Activated naive CD8-positive, alpha-beta T cell treated with anti-CD3 and anti-CD28 coated beads, Interleukin-2, amount 10 ng/mL, durations not matched to agents 7 days and 5 days (primary cell): ENCODE measurements at regions not wholly inside any gene's neighbourhood (a gene's known extent, or its start where the extent isn't known, plus 50 kb on each side); places are given as distances from the start of the nearest gene placed in this dataset.

Experiments
- ATAC-seq: fragments of 150-1000 bp; cut with Tn5 transposase; one replicate; pipeline ENCODE4 v1.10.0; 2021; ENCODE audit warnings: low read depth, moderate library complexity
- POLR2A ChIA-PET: fragments of 350-600 bp; sonication (Branson Sonifier 250); formaldehyde crosslinking; loops from one replicate; lab custom pipeline; 2021; ENCODE audit warnings: antibody characterized with exemption; lab: Charles Lee
- DNase-seq: peaks from one replicate; pipeline ENCODE4 v3.0.0; 2021
- H3K27ac Mint-ChIP-seq: one replicate; pipeline ENCODE4 v1.8.0; 2022; ENCODE audit warnings: mild to moderate bottlenecking, mixed read lengths
- H3K27me3 Mint-ChIP-seq: one replicate; pipeline ENCODE4 v1.8.0; 2022; ENCODE audit warnings: mild to moderate bottlenecking, moderate library complexity, mixed read lengths
- H3K36me3 Mint-ChIP-seq: one replicate; pipeline ENCODE4 v1.8.0; 2021; ENCODE audit warnings: mild to moderate bottlenecking, mixed read lengths
- H3K4me1 Mint-ChIP-seq: one replicate; pipeline ENCODE4 v1.8.0; 2021; ENCODE audit warnings: mixed read lengths
- H3K4me3 Mint-ChIP-seq: one replicate; pipeline ENCODE4 v1.8.0; 2022; ENCODE audit warnings: mild to moderate bottlenecking, moderate library complexity, mixed read lengths
- H3K9me3 Mint-ChIP-seq: one replicate; pipeline ENCODE4 v1.8.0; 2021; ENCODE audit warnings: mixed read lengths

DNA sequence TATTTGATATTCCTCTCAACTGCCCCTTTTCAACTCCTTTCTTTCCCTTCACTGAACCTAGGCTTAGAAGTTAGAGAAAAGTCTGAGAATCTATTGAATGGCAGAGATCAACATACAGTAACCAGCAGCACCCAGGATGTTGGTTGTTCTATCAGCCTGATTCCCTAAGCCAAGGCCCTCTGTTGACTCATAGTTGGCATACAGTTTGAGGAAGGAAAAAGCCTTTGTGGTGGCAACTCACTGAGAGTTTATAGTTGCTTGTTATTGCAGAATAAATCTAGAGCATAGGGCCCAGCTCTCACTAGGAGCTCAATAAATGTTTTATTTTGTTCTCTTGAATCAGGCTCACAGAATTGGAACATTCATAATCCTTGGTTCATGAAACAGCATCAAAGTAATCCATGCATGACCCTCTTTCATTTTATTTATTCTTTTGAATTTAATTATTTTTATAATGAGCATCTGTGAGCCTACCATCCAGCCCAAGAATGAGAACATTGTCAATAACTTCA is 119.1 kb upstream of the ADGRF1 start:
- POLR2A ChIA-PET, result no interaction called here
- H3K36me3 Mint-ChIP-seq, result no peaks in the 10 kb centered on the region
- no peak for DNase-seq
- H3K27ac Mint-ChIP-seq, result no peak overlapping the region
- H3K9me3 Mint-ChIP-seq, result no peaks in the 10 kb centered on the region
- no peak overlapping the region for H3K4me3 Mint-ChIP-seq
- no peaks in the 10 kb centered on the region for H3K27me3 Mint-ChIP-seq
- no peak for ATAC-seq
- no peaks in the 10 kb centered on the region for H3K4me1 Mint-ChIP-seq

DNA sequence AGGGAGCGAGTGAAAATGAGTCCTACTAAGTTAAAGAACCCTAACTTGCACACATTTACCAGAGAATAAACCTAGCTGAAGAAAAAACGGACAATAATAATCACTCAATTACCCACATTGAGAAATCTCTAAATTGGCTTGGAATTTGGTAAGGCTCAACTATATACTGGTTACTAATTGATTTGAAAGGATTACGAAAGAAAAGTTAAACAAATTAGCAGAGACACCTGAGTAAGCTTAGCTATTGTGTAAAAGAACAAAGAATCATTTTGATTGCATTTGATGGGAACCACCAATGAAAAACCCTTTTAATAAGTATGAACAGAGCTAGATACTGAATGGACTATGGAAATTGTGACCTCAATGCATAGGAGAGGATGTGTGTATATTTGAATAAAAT is 118.6 kb upstream of the ADGRF1 start:
- H3K27ac Mint-ChIP-seq, result no peak overlapping the region
- POLR2A ChIA-PET, result no interaction called here
- H3K4me1 Mint-ChIP-seq, result no peaks in the 10 kb centered on the region
- no peaks in the 10 kb centered on the region for H3K36me3 Mint-ChIP-seq
- no peak overlapping the region for H3K4me3 Mint-ChIP-seq
- H3K9me3 Mint-ChIP-seq, result no peaks in the 10 kb centered on the region
- H3K27me3 Mint-ChIP-seq, result peaks cover 1% of the 10 kb centered on the region
- DNase-seq (no peak), ATAC-seq (no peak)

DNA sequence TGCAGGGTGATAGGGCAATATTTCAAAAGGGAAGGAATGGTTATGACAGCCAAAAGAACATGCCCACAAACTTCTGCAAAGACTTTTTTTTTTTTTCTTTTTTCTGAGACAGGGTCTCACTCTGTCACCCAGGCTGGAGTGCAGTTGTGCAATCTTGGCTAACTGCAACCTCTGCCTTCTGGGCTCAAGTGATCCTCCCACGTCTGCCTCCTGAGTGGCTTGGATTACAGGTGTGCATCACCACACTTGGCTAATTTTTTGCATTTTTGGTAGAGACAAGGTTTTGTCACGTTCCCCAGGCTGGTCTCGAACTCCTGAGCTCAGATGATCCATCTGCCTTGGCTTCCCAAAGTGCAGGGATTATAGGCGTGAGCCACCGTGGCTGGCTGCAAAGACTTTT is 117.6 kb upstream of the ADGRF1 start:
- no peak for ATAC-seq
- no peak for DNase-seq
- POLR2A ChIA-PET, result no interaction called here
- H3K9me3 Mint-ChIP-seq, result no peaks in the 10 kb centered on the region
- no peak overlapping the region for H3K4me3 Mint-ChIP-seq
- H3K36me3 Mint-ChIP-seq, result no peaks in the 10 kb centered on the region
- H3K27ac Mint-ChIP-seq, result no peak overlapping the region
- H3K27me3 Mint-ChIP-seq, result peaks cover 1% of the 10 kb centered on the region
- no peaks in the 10 kb centered on the region for H3K4me1 Mint-ChIP-seq

DNA sequence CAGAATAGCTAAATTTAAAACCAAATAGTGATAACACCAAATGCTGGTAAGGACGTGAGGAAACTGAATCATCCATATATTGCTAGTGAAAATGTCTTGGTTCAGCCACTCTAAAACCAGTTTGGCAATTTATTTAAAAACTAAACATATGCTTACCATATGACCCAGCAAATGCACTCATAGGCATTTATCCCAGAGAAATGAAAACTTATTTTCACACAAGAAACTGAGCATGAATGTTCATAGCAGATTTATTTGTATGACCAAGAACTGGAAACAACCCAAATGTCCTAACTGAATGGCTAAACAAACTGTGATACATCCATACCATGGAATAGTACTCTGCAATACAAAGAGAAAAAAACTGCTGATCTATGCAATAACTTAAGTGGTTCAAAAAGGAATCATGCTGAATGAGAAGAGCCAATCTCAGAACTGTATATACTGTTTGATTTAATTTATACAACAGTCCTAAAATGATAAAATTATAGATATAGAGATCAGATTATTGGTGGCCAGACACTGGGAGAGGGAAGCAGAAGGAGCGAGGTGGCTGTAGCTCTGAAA is 115.6 kb upstream of the ADGRF1 start:
- Mint-ChIP-seq H3K27ac (no peak overlapping the region), H3K9me3 (no peaks in the 10 kb centered on the region), H3K4me1 (no peaks in the 10 kb centered on the region), H3K36me3 (no peaks in the 10 kb centered on the region), H3K4me3 (no peak overlapping the region), H3K27me3 (peaks cover 1% of the 10 kb centered on the region)
- DNase-seq (no peak), ATAC-seq (no peak)
- POLR2A ChIA-PET, result no interaction called here

DNA sequence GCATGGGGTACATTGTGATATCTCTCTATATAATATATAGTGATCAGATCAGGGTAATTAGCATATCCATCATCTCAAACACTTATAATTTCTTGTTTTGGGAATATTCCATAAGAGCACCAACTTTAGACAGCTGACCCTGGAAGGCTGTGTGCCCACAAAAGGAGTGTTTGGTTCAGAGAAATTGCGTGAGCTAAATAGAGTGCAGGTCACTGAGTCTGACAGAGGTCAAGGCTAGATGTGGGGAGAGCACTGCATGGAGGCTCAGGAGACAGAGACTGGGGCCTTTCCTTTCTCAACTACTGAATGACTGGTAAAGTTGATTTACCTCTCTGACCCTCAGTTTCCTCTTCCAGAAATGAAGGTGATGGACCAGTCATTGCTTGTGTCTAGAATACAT is 114.9 kb upstream of the ADGRF1 start:
- H3K4me3 Mint-ChIP-seq, result no peak overlapping the region

DNA sequence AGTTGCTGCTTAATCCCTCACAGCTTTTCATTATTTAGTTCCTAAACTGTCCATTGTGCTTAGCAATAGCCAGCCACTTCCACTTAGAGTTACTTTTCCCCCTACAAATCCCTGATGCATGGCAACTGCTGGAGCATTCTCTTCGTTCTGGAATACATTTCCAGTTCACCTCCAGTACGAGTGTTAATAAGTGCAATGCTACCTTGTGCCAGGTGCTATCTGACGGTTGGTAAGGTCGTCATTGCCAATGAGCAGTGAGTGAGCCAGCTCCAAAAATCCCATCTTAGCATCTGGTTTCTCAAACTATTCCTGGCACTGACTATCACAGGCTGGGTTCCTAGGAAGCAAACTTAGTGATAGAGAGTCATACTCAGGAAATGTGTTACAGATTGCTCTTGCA is 114.1 kb upstream of the ADGRF1 start:
- no peaks in the 10 kb centered on the region for H3K4me1 Mint-ChIP-seq
- peaks cover 5% of the 10 kb centered on the region for H3K27me3 Mint-ChIP-seq
- no peaks in the 10 kb centered on the region for H3K36me3 Mint-ChIP-seq
- no peak for DNase-seq
- POLR2A ChIA-PET, result no interaction called here
- no peak overlapping the region for H3K4me3 Mint-ChIP-seq
- H3K27ac Mint-ChIP-seq, result no peak overlapping the region
- no peak for ATAC-seq
- no peaks in the 10 kb centered on the region for H3K9me3 Mint-ChIP-seq

More for the DNA sequence above, 114.9 kb upstream of the ADGRF1 start:
- Mint-ChIP-seq H3K27me3 (peaks cover 1% of the 10 kb centered on the region), H3K27ac (no peak overlapping the region), H3K4me1 (no peaks in the 10 kb centered on the region), H3K9me3 (no peaks in the 10 kb centered on the region), H3K36me3 (no peaks in the 10 kb centered on the region)
- no peak for DNase-seq
- POLR2A ChIA-PET, result no interaction called here
- no peak for ATAC-seq

DNA sequence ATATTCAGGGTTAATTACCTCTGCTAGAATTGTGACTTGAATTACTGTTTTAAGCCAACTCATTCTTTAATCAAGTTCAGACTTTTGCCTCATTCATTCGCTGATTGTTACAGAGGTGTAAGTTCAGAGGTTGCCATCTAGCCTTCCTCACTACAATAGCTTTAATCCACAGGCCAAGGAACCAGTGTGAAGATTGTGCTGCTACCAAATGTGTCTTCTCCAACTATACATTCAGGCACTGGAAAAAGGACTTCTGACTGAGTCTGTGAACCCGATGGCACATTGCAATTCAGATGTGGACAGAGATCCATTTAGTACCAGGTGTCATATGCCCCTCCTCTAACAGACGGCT is 111.2 kb upstream of the ADGRF1 start:
- Mint-ChIP-seq H3K4me3 (no peak overlapping the region), H3K9me3 (no peaks in the 10 kb centered on the region), H3K27me3 (peaks cover 9% of the 10 kb centered on the region), H3K4me1 (no peaks in the 10 kb centered on the region), H3K36me3 (no peaks in the 10 kb centered on the region), H3K27ac (no peak overlapping the region)
- ATAC-seq, result no peak
- no peak for DNase-seq
- POLR2A ChIA-PET, result no interaction called here

DNA sequence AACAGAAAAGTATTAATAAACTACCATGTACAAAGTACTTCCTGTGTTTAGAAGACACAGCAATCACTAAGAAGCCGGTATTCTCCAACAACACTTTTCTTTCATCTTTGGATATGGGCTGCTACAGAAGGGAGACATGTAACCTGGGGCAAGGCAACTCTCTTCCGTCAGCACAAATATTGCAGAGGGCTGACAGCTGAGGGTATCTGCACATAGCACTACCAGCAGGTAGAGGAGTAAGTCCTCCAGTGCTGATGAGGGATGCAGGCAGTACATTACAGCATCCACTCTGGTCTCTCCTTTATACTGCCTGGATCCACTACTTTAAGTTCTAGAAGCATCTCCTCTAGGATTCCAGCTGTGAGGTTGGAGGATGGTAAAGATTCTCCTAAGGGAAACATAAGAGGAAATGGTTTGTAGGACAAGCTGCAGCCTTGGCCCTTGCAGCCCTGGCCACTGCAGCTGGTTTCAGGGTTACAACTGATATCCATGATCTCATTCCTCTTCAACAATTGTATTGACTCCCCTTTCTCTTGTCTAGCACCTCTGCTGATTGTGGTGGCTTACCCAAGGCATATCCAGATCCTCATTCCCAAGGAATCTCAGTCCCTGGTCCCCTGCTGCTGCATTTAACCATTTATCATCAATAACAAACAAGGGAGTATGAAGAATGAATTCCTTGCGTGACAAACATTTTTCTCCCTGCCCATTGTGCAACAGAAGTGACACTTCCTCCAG is 110.7 kb upstream of the ADGRF1 start:
- ATAC-seq (no peak), DNase-seq (no peak)
- POLR2A ChIA-PET, result no interaction called here
- no peak overlapping the region for H3K27ac Mint-ChIP-seq
- no peak overlapping the region for H3K4me3 Mint-ChIP-seq
- H3K9me3 Mint-ChIP-seq, result no peaks in the 10 kb centered on the region
- H3K36me3 Mint-ChIP-seq, result no peaks in the 10 kb centered on the region
- no peaks in the 10 kb centered on the region for H3K4me1 Mint-ChIP-seq
- peaks cover 13% of the 10 kb centered on the region for H3K27me3 Mint-ChIP-seq

DNA sequence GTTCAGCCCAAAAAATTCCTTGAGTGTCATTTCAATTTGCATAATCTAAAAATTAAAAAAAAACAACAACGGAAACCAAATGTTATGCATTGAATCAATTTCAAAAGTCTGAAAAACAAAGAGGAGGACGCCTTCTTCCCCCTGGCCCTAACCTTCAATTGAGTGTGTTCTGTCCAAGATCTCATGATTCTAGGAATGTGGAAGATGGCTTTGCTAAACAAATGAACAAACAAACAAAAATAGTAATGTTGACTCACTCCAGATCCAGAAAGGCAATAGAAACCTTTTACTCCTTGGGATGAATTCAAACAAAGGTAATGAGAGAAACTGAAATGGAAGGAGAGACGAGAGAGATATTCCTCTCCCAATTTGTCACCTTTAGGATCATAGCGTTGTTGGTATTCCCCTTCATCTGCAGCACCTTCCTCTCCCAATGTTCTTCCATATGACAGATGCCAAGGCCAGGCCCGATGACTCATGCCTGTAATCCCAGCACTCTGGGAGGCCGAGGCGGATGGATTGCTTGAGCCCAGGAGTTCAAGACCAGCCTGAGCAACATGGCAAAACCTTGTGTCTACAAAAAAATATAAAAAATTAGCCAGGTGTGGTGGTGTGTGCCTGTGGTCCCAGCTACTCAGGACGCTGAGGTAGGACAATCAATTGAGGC is 109.2 kb upstream of the ADGRF1 start:
- Mint-ChIP-seq H3K9me3 (no peaks in the 10 kb centered on the region), H3K27ac (no peak overlapping the region), H3K4me3 (no peak overlapping the region), H3K4me1 (no peaks in the 10 kb centered on the region), H3K36me3 (no peaks in the 10 kb centered on the region), H3K27me3 (peaks cover 13% of the 10 kb centered on the region)
- no peak for DNase-seq
- POLR2A ChIA-PET, result no interaction called here
- no peak for ATAC-seq

DNA sequence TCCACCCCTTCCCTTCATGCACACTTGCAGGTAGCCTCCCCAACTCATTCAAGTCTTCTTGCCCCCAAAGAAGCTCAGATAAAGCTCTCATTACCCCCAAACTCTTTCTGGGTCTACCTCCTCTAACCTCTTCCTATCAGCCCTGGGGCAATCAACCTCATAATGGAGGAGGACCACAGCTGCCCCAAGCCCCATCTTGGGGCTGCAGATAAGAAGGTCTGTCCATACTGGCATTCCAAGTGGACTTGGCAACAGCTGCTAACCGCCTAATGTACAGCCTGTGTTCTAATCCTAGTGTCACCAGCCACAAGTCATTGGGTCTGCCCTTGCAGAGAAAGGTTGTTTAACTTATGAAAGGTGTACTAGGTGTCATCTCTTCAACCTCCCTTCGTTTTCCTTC is 107.4 kb upstream of the ADGRF1 start:
- H3K27ac Mint-ChIP-seq, result no peak overlapping the region
- no peaks in the 10 kb centered on the region for H3K4me1 Mint-ChIP-seq
- no peaks in the 10 kb centered on the region for H3K9me3 Mint-ChIP-seq
- no peak overlapping the region for H3K4me3 Mint-ChIP-seq
- POLR2A ChIA-PET, result no interaction called here
- no peaks in the 10 kb centered on the region for H3K36me3 Mint-ChIP-seq
- H3K27me3 Mint-ChIP-seq, result peaks cover 14% of the 10 kb centered on the region
- DNase-seq, result no peak
- ATAC-seq, result no peak

DNA sequence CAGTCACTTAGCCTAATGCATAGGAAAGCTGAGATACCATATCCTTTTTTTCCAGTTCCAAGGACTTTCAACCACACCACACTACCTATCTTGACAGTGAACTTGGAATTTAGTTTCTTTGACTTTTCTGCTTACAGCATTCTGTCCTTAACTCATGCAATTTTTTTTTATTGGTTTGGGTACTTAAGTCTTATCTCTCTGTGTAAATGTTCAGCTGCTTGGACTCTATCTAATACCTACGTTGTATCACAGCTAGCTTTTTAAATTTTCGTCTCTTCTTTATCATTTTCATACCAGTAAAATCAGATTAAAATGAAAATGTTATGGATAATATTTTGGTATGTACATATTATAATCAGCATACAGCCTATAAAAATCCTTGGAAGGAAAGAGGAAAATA is 106.9 kb upstream of the ADGRF1 start:
- H3K27me3 Mint-ChIP-seq, result peaks cover 14% of the 10 kb centered on the region

DNA sequence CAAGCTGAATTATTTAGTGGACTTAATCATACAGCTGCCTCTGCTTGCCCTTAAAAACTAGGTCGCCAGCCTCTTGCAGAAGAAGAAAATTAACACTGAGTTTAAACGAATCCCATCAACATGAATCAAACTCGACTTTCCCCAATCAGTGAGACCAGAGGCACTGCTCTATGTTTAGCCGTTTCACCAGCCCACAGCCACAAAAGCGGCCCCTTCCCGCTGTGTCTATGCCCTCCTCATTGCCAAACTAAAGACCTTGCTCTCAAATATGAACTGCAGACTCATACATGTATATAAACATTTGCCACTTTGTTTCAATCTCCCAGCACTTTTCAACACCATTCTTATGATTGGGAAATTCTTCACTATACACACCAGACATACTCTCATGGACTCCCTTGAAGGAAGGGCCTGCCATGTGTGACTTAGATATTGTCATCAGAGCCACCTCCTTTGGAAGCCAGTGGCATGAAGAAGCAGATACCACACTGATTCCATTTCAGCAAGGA is 105.8 kb upstream of the ADGRF1 start:
- DNase-seq, result no peak
- Mint-ChIP-seq H3K27ac (no peak overlapping the region), H3K27me3 (peaks cover 16% of the 10 kb centered on the region), H3K9me3 (peaks cover under 1% of the 10 kb centered on the region), H3K4me3 (no peak overlapping the region), H3K36me3 (no peaks in the 10 kb centered on the region), H3K4me1 (no peaks in the 10 kb centered on the region)
- no peak for ATAC-seq
- POLR2A ChIA-PET, result no interaction called here

More for the DNA sequence above, 106.9 kb upstream of the ADGRF1 start:
- Mint-ChIP-seq H3K27ac (no peak overlapping the region), H3K4me1 (no peaks in the 10 kb centered on the region), H3K9me3 (no peaks in the 10 kb centered on the region), H3K4me3 (no peak overlapping the region), H3K36me3 (no peaks in the 10 kb centered on the region)
- POLR2A ChIA-PET, result no interaction called here
- DNase-seq (no peak), ATAC-seq (no peak)

DNA sequence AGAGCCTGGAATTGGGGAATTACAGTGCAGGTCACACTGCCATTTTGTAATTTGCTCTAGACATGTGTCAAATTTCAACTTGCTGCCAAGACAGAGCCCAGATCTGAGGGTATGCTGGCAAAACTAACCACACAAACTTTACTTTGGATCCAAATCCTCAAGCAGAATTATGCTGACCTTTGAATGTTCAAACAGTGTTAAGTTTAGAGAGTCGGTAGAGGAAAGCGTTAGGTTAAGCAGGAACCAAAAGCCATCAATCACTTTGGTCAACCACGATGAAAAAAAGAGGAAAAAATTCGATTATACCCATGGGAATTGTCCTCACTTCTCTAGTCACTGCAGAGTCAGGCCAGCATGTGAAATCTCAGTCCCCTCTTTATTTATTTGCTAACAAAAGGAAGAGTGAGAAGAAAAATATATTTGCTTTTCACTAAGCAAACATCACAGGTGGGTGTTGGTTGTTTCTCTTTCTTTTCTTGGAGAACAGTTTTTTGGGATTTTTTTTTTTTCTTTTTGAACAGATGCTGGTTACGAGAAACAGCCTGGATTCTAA is 105.1 kb upstream of the ADGRF1 start:
- H3K27ac Mint-ChIP-seq, result no peak overlapping the region
- POLR2A ChIA-PET, result no interaction called here
- DNase-seq, result no peak
- no peak overlapping the region for H3K4me3 Mint-ChIP-seq
- peaks cover 18% of the 10 kb centered on the region for H3K27me3 Mint-ChIP-seq
- no peak for ATAC-seq
- no peaks in the 10 kb centered on the region for H3K36me3 Mint-ChIP-seq
- H3K9me3 Mint-ChIP-seq, result peaks cover 1% of the 10 kb centered on the region
- no peaks in the 10 kb centered on the region for H3K4me1 Mint-ChIP-seq
